GM10266 (cell line): ENCODE measurements at regions not wholly inside any gene's neighbourhood (a gene's known extent, or its start where the extent isn't known, plus 50 kb on each side); places are given as distances from the start of the nearest gene placed in this dataset.

Source experiments
- DNase-seq: peaks from one replicate; pipeline ENCODE4 v3.0.0; 2012; ENCODE audit errors: extremely low spot score
- CTCF ChIP-seq: IDR thresholded peaks from 2 replicates; pipeline ENCODE4 v1.5.1; 2012; ENCODE audit warnings: mild to moderate bottlenecking, low read depth; ENCODE audit not compliant: control insufficient read depth, insufficient read depth; ENCODE audit errors: missing control alignments

- no peak for TF ChIP-seq CTCF
- no peak for DNase-seq
These were observed 735.2 kb upstream of the ANKRD30A start for GRCh38 chr10:36390221-36390620.

- DNase-seq: no peak
- TF ChIP-seq CTCF: no peak
These were observed 737.2 kb upstream of the ANKRD30A start for GRCh38 chr10:36388166-36388565.

GRCh38 chr10:36385693-36386092, 739.7 kb upstream of the ANKRD30A start:
- no peak for DNase-seq
- TF ChIP-seq CTCF: no peak

- no peak for DNase-seq
- TF ChIP-seq CTCF: no peak
These were observed 741.3 kb upstream of the FZD8 start for GRCh38 chr10:36383349-36383748.

- no peak for DNase-seq
- TF ChIP-seq CTCF: no peak
These were observed 739.7 kb upstream of the FZD8 start for GRCh38 chr10:36381748-36382147.

- no peak for DNase-seq
- no peak for TF ChIP-seq CTCF
These were observed 738.4 kb upstream of the FZD8 start for GRCh38 chr10:36380538-36380937.

GRCh38 chr10:36375107-36375506, 733.0 kb upstream of the FZD8 start:
- no peak for DNase-seq
- TF ChIP-seq CTCF: no peak
